SK-N-SH (cell line): ENCODE measurements at regions not wholly inside any gene's neighbourhood (a gene's known extent, or its start where the extent isn't known, plus 50 kb on each side); places are given as distances from the start of the nearest gene placed in this dataset.

Experiments
- CTCF ChIA-PET: fragments of 300-600, 350-600 bp; formaldehyde crosslinking; extraction: SDS; loops from one replicate; lab custom pipeline; 2021; lab: Yijun Ruan, JAX
- POLR2A ChIA-PET: fragments of 350-600 bp; sonication (Branson Sonifier 250); formaldehyde crosslinking; extraction: SDS; loops from one replicate; lab custom pipeline; 2020; ENCODE audit warnings: antibody characterized with exemption, inconsistent platforms; lab: Yijun Ruan, JAX
- DNase-seq: peaks from one replicate; pipeline ENCODE4 v3.0.0; 2012
- H2AFZ ChIP-seq: fragments of 200-600 bp; sonication (generic); 2 replicates; pipeline ENCODE4 v1.8.1; 2016; ENCODE audit warnings: antibody characterized with exemption, mild to moderate bottlenecking, low read depth
- H3F3A ChIP-seq: fragments of 200-600 bp; sonication (generic); replicated peaks from 2 replicates; pipeline ENCODE3; 2016; ENCODE audit warnings: antibody characterized with exemption, mild to moderate bottlenecking; ENCODE audit not compliant: insufficient read depth
- H3K27ac ChIP-seq, 2 experiments: fragments of 200-500 bp in 1 of 2; fragments of 200-600 bp in 1 of 2; sonication (Bioruptor generic) in 1 of 2; sonication (generic), shearing (Covaris generic) in 1 of 2; 2 replicates each; pipeline versions ENCODE4 v1.5.1 to v1.6.1; 2014 to 2016; ENCODE audit warnings: low read depth in 2 of 2, inconsistent platforms in 1 of 2, low read length in 1 of 2, mild to moderate bottlenecking in 1 of 2, mixed read lengths in 1 of 2
- H3K27me3 ChIP-seq: fragments of 200-600 bp; sonication (generic), shearing (Covaris generic); 2 replicates; pipeline ENCODE4 v1.6.1; 2016; ENCODE audit warnings: mixed run types; ENCODE audit not compliant: insufficient read depth
- H3K36me3 ChIP-seq, 2 experiments: fragments of 200-500 bp in 1 of 2; fragments of 200-600 bp in 1 of 2; sonication (Bioruptor generic) in 1 of 2; sonication (generic) in 1 of 2; replicated peaks in 1 of 2; 2 replicates each; pipeline versions ENCODE3 to v1.5.1; 2014 to 2016; ENCODE audit warnings: low read length in 1 of 2, mild to moderate bottlenecking in 1 of 2; ENCODE audit not compliant: insufficient read depth in 2 of 2, control insufficient read depth in 1 of 2
- H3K4me1 ChIP-seq, 2 experiments: fragments of 200-500 bp in 1 of 2; fragments of 200-600 bp in 1 of 2; sonication (Bioruptor generic) in 1 of 2; sonication (generic), shearing (Covaris generic) in 1 of 2; 2 replicates each; pipeline versions ENCODE4 v1.5.1 to v1.6.1; 2014 to 2016; ENCODE audit warnings: low read depth in 1 of 2, low read length in 1 of 2, mixed run types in 1 of 2; ENCODE audit not compliant: insufficient read depth in 2 of 2, control insufficient read depth in 1 of 2
- H3K4me2 ChIP-seq: fragments of 200-600 bp; sonication (generic), shearing (Covaris generic); 2 replicates; pipeline ENCODE4 v1.6.1; 2017; ENCODE audit warnings: mixed run types
- H3K4me3 ChIP-seq, 2 experiments: fragments of 200-500 bp in 1 of 2; fragments of 200-600 bp in 1 of 2; sonication (Bioruptor generic) in 1 of 2; sonication (generic), shearing (Covaris generic) in 1 of 2; 2 replicates each; pipeline versions ENCODE4 v1.5.1 to v1.8.1; 2014 to 2016; ENCODE audit warnings: low read depth in 2 of 2, inconsistent platforms in 1 of 2, low read length in 1 of 2, mild to moderate bottlenecking in 1 of 2, mixed read lengths in 1 of 2, moderate library complexity in 1 of 2
- H3K79me2 ChIP-seq: fragments of 200-600 bp; sonication (generic); 2 replicates; pipeline ENCODE4 v1.8.1; 2017; ENCODE audit warnings: mild to moderate bottlenecking; ENCODE audit not compliant: insufficient read depth
- H3K9ac ChIP-seq: fragments of 200-600 bp; sonication (generic); 2 replicates; pipeline ENCODE4 v1.6.1; 2017; ENCODE audit warnings: mixed run types
- H3K9me2 ChIP-seq: fragments of 200-600 bp; sonication (generic); 2 replicates; pipeline ENCODE4 v1.6.1; 2017; ENCODE audit warnings: mixed run types
- H3K9me3 ChIP-seq: fragments of 200-600 bp; sonication (generic); 2 replicates; pipeline ENCODE4 v1.6.1; 2017; ENCODE audit warnings: mixed run types, mild to moderate bottlenecking, moderate library complexity
- H4K20me1 ChIP-seq: fragments of 200-600 bp; sonication (generic); 2 replicates; pipeline ENCODE4 v1.6.1; 2017; ENCODE audit warnings: mild to moderate bottlenecking, mixed run types; ENCODE audit not compliant: insufficient read depth
- ELF1 ChIP-seq: IDR thresholded peaks from 2 replicates; pipeline ENCODE4 v1.4.0; 2012
- EZH2phosphoT487 ChIP-seq: fragments of 200-600 bp; sonication (generic); IDR thresholded peaks from 2 replicates; pipeline ENCODE4 v1.6.1; 2017; ENCODE audit warnings: low read depth, mixed run types, mild to moderate bottlenecking, antibody characterized with exemption, moderate library complexity, borderline replicate concordance
- FOSL2 ChIP-seq: IDR thresholded peaks from 2 replicates; pipeline ENCODE4 v1.4.0; 2012; ENCODE audit warnings: low read depth, mild to moderate bottlenecking, moderate library complexity, borderline replicate concordance
- GABPA ChIP-seq: IDR thresholded peaks from 2 replicates; pipeline ENCODE4 v1.4.0; 2012; ENCODE audit warnings: low read depth, mild to moderate bottlenecking
- GATA2 ChIP-seq: sonication (generic); formaldehyde crosslinking; IDR thresholded peaks from 2 replicates; pipeline ENCODE4 v1.5.0; 2020; ENCODE audit warnings: mild to moderate bottlenecking, missing genetic modification reagents
- JUND ChIP-seq: IDR thresholded peaks from 2 replicates; pipeline ENCODE4 v1.4.0; 2012
- MEF2A ChIP-seq: IDR thresholded peaks from 2 replicates; pipeline ENCODE4 v1.4.0; 2012; ENCODE audit warnings: low read depth, borderline replicate concordance
- MXI1 ChIP-seq: IDR thresholded peaks from 2 replicates; pipeline ENCODE4 v1.6.1; 2012; ENCODE audit warnings: mild to moderate bottlenecking, low read depth, low read length, improper control_type of control experiment
- NRF1 ChIP-seq: IDR thresholded peaks from 2 replicates; pipeline ENCODE4 v1.6.1; 2012; ENCODE audit warnings: low read depth, mild to moderate bottlenecking, low read length
- POLR2AphosphoS5 ChIP-seq: IDR thresholded peaks from 2 replicates; pipeline ENCODE4 v1.6.1; 2012; ENCODE audit warnings: low read depth, low read length
- RFX5 ChIP-seq: IDR thresholded peaks from 2 replicates; pipeline ENCODE4 v1.6.1; 2012; ENCODE audit warnings: mild to moderate bottlenecking, improper control_type of control experiment, low read length
- RXRA ChIP-seq: IDR thresholded peaks from 2 replicates; pipeline ENCODE4 v1.4.0; 2012; ENCODE audit warnings: low read depth, mild to moderate bottlenecking, borderline replicate concordance
- SMC3 ChIP-seq: IDR thresholded peaks from 2 replicates; pipeline ENCODE4 v1.6.1; 2012; ENCODE audit warnings: low read depth, low read length, improper control_type of control experiment
- TCF12 ChIP-seq: IDR thresholded peaks from 2 replicates; pipeline ENCODE4 v1.4.0; 2012
- TEAD4 ChIP-seq: IDR thresholded peaks from 2 replicates; pipeline ENCODE4 v1.4.0; 2012; ENCODE audit warnings: mild to moderate bottlenecking, borderline replicate concordance; ENCODE audit not compliant: insufficient read depth
- ZBTB33 ChIP-seq: IDR thresholded peaks from 2 replicates; pipeline ENCODE4 v1.4.0; 2012; ENCODE audit warnings: low read depth, borderline replicate concordance
- WGBS: methylation state at CpG from one replicate; pipeline ENCODE4 v1.1.6; 2017; ENCODE audit warnings: low lambda C conversion rate; 5-methylcytosine and 5-hydroxymethylcytosine counted together
- TF ChIP-seq, protein P1 (sequence below): IDR thresholded peaks from 2 replicates; pipeline ENCODE4; 2012
- TF ChIP-seq, protein P2 (sequence below): fragments of 200-600 bp; sonication (generic); IDR thresholded peaks from 2 replicates; pipeline ENCODE4 v1.6.1; 2017; ENCODE audit warnings: antibody characterized with exemption, mild to moderate bottlenecking, moderate library complexity

DNA sequence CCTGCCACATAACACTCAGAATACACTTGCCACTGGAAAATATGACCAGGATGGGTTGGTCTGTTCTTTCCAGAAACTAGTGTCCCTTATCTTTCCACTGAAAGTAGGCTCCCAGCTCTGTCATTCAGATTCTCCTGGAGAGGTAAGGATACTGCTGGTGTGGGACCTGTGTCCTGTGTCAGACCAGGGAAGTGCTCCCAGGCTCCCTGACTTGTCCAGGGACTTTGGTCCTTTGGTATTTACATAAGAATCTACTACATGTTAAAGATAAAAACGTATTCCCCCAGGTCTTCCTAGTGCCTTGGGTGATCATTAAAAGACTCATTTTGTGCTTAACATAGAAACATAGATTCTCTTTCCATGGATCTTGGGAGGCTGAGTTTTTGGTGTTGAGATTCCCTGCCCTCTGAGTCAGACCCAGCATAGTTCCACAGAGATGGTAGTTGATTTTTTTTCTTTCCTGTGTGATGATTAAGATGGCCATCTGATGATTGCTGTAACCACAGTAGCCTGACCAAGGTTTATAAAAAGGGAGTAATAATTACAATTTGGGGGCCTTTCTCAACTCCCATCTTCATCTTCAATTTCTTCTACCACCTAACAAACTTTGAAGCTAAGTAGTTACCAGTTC is 159.8 kb upstream of the JADE1 start:
- DNase-seq, result no peak

GRCh38 chr4:128649161-128649560 is 160.3 kb upstream of the JADE1 start:
- Histone ChIP-seq H3K4me3 (no peak overlapping the region), H3K9me3 (no peaks in the 10 kb centered on the region), H3F3A (no peaks in the 10 kb centered on the region), H3K9ac (no peak overlapping the region), H3K36me3 (no peaks in the 10 kb centered on the region), H3K9me2 (no peaks in the 10 kb centered on the region), H3K4me2 (no peak overlapping the region), H3K27me3 (no peaks in the 10 kb centered on the region), H2AFZ (0 out of 2 replicates have a peak overlapping the region, but pooled peaks have one; percentile 25), H3K4me1 (no peaks in the 10 kb centered on the region), H3K79me2 (no peaks in the 10 kb centered on the region), H3K27ac (no peak overlapping the region), H4K20me1 (no peaks in the 10 kb centered on the region)
- no peak for DNase-seq
- CTCF ChIA-PET, result no interaction called here
- TF ChIP-seq TCF12 (no peak), ELF1 (no peak), JUND (no peak), RXRA (no peak), MXI1 (no peak), EZH2phosphoT487 (no peak), ZBTB33 (no peak), GATA2 (no peak), MEF2A (no peak), RFX5 (no peak)
- TF ChIP-seq, protein P1, sequence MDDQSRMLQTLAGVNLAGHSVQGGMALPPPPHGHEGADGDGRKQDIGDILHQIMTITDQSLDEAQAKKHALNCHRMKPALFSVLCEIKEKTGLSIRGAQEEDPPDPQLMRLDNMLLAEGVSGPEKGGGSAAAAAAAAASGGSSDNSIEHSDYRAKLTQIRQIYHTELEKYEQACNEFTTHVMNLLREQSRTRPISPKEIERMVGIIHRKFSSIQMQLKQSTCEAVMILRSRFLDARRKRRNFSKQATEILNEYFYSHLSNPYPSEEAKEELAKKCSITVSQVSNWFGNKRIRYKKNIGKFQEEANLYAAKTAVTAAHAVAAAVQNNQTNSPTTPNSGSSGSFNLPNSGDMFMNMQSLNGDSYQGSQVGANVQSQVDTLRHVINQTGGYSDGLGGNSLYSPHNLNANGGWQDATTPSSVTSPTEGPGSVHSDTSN, result no peak
- TF ChIP-seq, protein P2, sequence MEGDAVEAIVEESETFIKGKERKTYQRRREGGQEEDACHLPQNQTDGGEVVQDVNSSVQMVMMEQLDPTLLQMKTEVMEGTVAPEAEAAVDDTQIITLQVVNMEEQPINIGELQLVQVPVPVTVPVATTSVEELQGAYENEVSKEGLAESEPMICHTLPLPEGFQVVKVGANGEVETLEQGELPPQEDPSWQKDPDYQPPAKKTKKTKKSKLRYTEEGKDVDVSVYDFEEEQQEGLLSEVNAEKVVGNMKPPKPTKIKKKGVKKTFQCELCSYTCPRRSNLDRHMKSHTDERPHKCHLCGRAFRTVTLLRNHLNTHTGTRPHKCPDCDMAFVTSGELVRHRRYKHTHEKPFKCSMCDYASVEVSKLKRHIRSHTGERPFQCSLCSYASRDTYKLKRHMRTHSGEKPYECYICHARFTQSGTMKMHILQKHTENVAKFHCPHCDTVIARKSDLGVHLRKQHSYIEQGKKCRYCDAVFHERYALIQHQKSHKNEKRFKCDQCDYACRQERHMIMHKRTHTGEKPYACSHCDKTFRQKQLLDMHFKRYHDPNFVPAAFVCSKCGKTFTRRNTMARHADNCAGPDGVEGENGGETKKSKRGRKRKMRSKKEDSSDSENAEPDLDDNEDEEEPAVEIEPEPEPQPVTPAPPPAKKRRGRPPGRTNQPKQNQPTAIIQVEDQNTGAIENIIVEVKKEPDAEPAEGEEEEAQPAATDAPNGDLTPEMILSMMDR, result no peak
- WGBS, result 83% methylated on average over 1 of the region's 1 CpG
- POLR2A ChIA-PET, result no interaction called here

More for the DNA sequence above, 159.8 kb upstream of the JADE1 start:
- H3F3A ChIP-seq, result no peaks in the 10 kb centered on the region
- no peak overlapping the region for H3K27ac ChIP-seq
- no peaks in the 10 kb centered on the region for H3K4me1 ChIP-seq
- H3K4me3 ChIP-seq, result no peak overlapping the region
- H3K9me3 ChIP-seq, result no peaks in the 10 kb centered on the region
- no peaks in the 10 kb centered on the region for H3K79me2 ChIP-seq
- no peak overlapping the region for H3K9ac ChIP-seq
- 47% methylated on average over 1 of the region's 1 CpG for WGBS
- POLR2A ChIA-PET, result no interaction called here
- no peaks in the 10 kb centered on the region for H3K36me3 ChIP-seq
- TF ChIP-seq GABPA (no peak), FOSL2 (peak; percentile 41; the same call in 1 of the 2 replicates), SMC3 (no peak), TEAD4 (no peak), NRF1 (no peak), POLR2AphosphoS5 (no peak)
- H4K20me1 ChIP-seq, result no peaks in the 10 kb centered on the region
- H3K4me2 ChIP-seq, result no peak overlapping the region
- no peaks in the 10 kb centered on the region for H3K27me3 ChIP-seq
- H2AFZ ChIP-seq, result 0 out of 2 replicates have a peak overlapping the region, but pooled peaks have one; percentile 25
- CTCF ChIA-PET, result no interaction called here
- no peaks in the 10 kb centered on the region for H3K9me2 ChIP-seq
